GM18951 (cell line): ENCODE measurements at regions not wholly inside any gene's neighbourhood (a gene's known extent, or its start where the extent isn't known, plus 50 kb on each side); places are given as distances from the start of the nearest gene placed in this dataset.

Experiments used
- POLR2A ChIP-seq: IDR thresholded peaks from 4 replicates; pipeline ENCODE4 v1.6.1; 2011; ENCODE audit warnings: mild to moderate bottlenecking; ENCODE audit not compliant: insufficient read length, insufficient read depth; ENCODE audit errors: extremely low read depth
- in situ Hi-C: fragments of 300-500 bp; cut with MboI; formaldehyde crosslinking; loops from one replicate; pipeline ENCODE4 v1.12.0; 2022; ENCODE audit warnings: low sequenced_read_pairs, mixed read lengths, inconsistent platforms; ENCODE audit not compliant: unreplicated experiment

DNA sequence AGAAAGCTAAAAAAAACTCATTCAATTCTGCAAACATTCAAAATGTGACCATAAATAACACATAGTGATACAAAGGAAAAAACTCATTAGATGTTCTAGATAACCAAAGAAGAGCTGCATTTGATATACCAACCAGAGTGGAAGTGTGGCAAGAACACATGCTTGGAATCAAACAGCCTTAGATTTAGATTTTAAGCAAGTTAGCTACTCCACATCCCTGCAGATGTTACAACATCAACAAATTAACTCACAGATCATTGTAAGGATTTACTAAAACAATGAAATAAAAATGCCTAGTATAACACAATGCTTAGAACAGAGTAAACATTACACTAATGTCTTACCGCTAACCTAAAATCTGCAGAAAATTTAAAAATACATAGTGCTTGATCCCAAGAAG is 114.0 kb upstream of the AKIP1 start:
- no peak for TF ChIP-seq POLR2A
- in situ Hi-C loops: no loop called here

DNA sequence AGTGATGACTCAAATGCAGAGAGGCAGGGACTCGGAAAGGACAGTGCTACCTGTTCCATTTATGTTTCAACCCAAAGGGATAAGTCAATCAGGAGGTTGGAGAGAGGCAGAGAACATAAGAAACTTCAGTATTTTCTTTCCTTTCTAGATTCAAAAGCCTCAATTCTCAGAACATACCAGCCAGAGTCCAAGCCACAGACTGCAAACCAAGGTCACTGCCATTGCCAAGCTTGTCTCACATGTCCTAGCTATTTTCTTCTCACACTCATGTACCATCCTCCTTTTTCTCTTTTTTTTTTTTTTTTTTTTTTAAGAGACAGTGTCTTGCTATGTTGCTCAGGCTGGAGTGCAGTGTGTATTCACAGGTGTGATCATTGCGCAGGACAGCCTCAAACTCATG is 111.7 kb upstream of the AKIP1 start:
- in situ Hi-C loops: no loop called here
- no peak for TF ChIP-seq POLR2A

DNA sequence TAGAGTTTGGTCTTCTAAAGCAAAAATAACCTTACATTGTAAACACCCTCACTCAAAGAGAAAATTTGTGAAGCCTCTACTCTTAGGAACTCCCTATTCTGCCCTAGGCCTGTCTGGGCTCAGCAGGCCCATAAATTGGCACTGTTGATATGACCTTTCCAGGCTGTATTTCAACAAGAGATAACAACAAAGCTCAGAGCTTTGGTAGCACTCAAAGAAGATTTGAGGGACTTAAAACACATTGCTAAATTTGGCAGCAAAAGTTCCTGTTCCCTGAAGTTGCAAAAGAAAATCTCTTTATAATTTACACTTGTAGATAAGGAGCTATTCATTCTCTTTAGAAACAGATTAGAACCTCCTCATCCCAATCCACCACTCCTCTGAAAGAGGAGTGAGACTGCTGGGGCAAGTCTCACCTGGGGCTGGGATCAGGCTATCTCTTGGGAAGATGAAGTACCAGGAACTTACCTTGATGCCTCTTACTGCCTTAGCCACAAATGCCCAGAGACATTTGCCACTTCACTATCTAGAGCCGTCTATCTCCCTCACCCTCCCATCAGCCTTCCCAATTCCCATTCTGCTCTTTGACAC is 110.4 kb upstream of the AKIP1 start:
- no peak for TF ChIP-seq POLR2A
- in situ Hi-C loops: no loop called here

DNA sequence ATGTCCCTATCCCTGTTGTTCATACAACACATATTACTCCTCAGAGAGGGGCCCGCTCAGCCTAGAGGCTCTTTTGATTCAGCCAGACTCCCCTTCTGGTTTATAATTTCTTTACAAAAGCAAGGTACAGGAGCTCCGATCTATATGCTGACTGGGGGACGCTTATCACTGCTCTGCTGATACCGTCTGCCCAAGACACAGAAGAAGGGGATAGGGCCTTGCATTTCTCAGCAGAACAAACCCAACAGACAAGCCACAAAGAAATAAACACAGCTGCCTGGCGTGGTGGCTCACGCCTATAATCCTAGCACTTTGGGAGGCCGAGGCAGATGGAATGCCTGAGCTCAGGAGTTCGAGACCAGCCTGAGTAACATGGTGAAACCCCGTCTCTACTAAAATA is 109.9 kb upstream of the AKIP1 start:
- in situ Hi-C loops: no loop called here
- no peak for TF ChIP-seq POLR2A

DNA sequence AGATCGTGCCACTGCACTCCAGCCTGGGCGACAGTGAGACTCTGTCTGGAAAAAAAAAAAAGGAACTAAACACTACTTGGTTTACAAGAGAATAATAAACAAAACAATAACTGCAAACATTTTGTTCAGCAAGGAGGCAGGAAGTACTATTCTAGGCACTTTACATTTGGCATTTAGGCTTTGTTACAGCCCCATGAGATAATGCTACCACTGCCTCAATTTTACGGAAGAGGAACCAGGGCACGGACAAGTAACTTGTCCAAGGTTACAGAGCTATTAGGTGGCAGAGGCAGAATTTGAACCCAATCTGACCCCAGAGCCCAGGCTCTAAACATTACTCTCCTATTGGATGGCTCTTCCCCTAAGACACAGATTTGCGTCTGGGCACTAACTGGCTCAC is 108.7 kb upstream of the AKIP1 start:
- in situ Hi-C loops: no loop called here
- no peak for TF ChIP-seq POLR2A

- in situ Hi-C loops: no loop called here
Observed at GRCh38 chr11:8803973-8804372, 107.0 kb upstream of the AKIP1 start.

GRCh38 chr11:8805296-8805695 is 105.7 kb upstream of the AKIP1 start:
- no peak for TF ChIP-seq POLR2A
- in situ Hi-C loops: no loop called here

More at GRCh38 chr11:8803973-8804372, 107.0 kb upstream of the AKIP1 start:
- no peak for TF ChIP-seq POLR2A

GRCh38 chr11:8806974-8807373 is 104.0 kb upstream of the AKIP1 start:
- no peak for TF ChIP-seq POLR2A
- in situ Hi-C loops: no loop called here

DNA sequence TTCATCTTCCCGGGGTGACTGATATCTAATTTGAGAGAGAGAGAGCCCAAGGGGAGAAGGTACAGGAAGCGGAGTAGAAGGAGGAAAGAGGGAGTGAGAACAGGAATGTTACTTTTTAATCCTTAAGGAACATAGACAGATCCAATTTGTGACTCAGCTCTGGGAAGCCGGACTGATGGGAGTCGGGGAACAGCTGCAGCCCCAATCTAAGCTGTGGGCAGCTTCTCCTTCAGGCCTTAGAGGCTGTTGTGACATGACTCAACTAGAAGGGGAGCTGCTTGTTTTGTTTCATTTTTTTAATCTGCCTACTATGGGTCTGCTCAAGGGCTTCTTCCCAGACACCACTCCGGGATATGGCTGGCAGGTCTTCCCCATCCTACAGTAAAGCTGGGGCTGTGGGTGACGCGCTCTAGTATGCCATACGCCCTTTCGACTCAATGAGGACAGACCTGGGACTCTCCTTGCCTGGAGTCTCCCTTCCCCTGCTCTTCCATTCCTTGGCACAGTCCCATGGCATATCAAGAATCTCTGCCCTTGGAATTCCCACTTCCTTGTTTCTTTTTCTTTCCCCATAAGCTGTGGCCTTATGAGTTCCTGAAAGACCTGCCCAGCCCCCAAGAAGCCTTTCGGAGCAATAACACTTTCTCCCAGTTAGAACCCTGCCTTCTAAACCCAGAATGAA is 103.3 kb upstream of the AKIP1 start:
- no peak for TF ChIP-seq POLR2A
- in situ Hi-C loops: no loop called here

GRCh38 chr11:8808226-8808585 is 102.8 kb upstream of the AKIP1 start:
- in situ Hi-C loops: no loop called here
- TF ChIP-seq POLR2A: no peak

- in situ Hi-C loops: no loop called here
- TF ChIP-seq POLR2A: no peak
Observed at GRCh38 chr11:8809241-8809938, 101.6 kb upstream of the AKIP1 start.

DNA sequence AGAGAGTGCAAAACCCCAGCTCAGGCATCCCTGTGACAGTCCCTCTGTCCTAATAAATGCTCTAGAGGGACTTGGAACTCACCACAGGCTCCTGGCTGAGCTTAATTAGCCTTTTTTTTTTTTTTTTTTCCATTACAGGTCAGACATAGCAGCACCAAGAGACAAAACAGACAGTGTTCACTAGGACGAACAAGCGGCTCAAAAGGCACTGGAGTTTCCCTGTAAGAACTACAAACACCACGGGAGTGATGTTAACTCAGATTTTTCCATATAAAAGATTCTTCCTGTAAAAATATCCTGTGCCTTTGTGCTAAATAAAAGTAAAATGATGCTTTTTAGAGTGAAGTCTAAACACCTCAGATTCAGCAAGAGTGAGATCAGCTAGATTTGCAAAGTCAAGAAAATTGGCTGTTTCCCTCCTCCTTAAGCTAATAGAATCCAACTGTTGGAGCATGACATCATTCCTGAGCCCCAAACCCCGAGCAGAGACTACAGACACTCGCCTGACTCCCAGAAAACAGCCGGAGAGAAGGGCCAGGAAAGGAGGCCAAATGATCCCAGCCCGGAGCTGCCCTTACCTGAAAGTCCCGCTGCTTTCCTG is 101.0 kb upstream of the AKIP1 start:
- in situ Hi-C loops: no loop called here
- no peak for TF ChIP-seq POLR2A

DNA sequence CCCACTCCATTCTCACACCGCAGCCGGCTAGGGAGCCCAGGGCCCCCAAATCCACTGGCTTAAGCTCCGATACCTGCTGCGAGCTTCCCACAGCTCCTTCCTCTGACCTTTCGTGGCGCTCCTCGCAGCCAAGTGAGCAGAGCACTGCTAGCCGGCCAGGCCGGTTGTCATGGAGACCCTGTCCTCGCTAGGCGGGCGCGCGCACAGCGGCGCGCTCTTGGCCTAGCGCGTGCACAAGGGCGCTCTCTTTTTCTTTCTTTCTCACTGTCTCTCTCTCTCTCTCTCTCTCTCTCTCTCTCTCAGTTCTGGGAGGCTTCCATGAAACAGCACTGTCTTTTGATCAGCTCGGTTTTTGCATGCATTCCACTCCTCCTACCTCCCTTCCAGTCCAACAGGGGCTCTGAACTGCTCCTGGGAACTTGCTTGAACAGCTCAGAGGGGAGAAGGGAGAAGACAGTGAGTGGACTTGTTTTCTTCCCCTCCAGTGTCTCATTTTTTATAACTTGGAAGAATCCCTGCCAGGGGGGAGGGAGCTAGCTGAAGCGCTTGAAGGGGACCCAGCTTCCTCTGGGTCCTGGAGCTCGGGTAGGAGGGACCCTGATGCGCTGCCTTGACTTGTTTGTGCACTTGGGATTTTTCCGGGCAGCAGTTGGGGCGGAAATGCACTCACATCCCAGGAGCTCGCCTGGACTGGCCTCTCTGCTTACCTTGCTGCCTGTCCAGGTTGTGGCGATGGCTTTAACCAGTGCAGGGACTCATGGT is 100.3 kb upstream of the AKIP1 start:
- in situ Hi-C loops: no loop called here
- TF ChIP-seq POLR2A: no peak
